HG03025 (cell line): ENCODE measurements at regions not wholly inside any gene's neighbourhood (a gene's known extent, or its start where the extent isn't known, plus 50 kb on each side); places are given as distances from the start of the nearest gene placed in this dataset.
"Not testable (repeated sequence)": the region's sequence is repeated elsewhere in the genome, so short reads cannot be mapped to it uniquely, and the experiment has no call there.

Source experiments
- ATAC-seq: cut with Tn5 transposase; IDR thresholded peaks from one replicate; pipeline ENCODE4 v1.9.1; 2021; ENCODE audit warnings: mild to moderate bottlenecking, moderate library complexity; ENCODE audit not compliant: unreplicated experiment, low FRiP score

DNA sequence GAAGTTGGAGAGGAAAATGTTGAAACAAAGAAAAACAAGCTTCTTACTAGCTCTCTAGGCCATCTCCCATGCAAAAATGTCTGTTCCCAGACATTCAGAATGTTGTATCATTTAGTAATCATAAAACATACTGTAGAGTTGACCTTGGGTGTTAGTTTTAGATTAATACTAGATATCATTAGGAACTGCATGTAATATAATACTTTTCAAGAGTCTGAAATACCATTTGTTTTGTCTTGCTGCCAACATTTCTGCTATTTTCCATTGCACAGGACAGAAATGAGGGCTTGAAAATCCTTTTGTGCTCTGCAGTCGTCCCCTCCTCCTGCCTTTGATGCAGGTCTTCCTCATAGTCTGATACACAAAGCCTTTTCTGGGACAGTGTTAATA is 89.5 kb upstream of the RBMS1 start:
- no peak for ATAC-seq

DNA sequence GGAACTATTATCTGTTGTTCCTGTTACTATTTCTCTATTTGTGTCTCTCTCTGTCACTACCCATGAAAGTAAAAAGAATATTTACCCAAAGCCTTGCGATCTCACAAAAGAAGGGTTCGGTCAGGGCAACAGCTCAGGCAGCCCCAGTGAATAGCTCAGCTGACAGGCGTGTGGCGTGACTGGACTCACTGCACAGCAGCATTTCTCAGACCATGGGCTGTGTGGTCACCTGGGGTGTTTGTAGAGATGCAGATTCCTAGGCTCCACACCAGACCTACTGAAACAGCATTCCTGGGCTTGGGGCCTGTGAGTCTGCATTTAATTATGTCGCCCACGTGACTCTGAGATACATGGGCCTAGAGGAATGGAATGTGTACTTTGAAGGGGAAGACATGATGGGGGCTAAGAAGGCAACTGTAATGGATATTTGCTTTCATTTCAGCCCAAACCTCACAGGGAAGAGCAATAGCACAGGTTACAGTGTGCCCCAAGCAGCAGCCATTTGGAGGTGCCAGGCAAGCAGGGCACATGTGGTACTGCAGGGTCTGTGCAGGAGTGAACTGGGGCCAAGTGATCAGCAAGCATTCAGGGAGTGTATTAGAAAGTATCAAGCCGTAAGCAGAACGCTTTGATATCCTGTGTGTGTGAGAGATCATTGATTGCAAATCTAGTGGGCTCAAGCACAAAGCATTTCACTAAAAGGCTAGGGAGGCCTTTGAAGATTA is 90.4 kb upstream of the RBMS1 start:
- no peak for ATAC-seq

DNA sequence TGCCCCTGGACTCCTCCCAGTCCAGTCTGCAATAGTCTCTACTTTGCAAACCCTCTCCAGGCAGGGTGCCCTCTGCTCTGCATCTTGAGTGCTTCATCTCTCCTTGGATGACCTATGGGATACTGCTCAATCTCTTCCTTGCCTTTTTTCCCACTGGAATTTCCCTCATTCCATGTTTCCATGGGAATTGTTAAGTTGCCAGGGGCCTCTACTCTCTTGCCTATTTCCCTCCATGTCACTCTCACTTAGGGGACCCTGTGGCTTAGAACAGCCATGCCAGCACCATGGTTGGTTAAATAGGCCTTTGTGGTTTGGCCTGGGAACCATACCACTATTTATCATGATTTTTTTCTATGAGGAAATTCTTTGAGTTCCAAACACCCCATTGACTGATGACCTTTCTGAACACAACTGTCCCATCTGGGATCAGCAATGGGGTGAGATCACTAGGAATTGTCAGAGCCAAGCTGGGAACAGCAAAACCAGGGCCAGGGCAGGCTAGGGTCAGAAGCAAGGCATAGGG is 91.4 kb upstream of the RBMS1 start:
- ATAC-seq = no peak

DNA sequence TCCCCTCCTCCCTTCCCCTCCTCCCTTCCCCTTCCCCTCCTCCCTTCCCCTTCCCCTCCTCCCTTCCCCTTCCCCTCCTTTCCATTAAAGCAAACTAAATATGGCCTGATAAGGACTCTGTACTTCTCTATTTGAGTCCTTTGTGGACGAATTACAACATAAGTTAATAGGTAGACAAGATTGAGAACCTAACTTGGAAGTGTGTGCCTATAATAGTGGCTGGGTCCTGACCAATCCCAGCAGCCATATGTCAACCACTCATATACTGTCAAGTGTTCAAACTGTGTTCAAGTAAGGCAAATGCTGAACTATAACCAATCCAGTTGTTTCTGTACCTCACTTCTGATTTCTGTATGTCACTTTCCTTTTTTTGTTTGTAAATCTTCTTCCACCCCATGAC is 97.1 kb upstream of the RBMS1 start:
- ATAC-seq = no peak

DNA sequence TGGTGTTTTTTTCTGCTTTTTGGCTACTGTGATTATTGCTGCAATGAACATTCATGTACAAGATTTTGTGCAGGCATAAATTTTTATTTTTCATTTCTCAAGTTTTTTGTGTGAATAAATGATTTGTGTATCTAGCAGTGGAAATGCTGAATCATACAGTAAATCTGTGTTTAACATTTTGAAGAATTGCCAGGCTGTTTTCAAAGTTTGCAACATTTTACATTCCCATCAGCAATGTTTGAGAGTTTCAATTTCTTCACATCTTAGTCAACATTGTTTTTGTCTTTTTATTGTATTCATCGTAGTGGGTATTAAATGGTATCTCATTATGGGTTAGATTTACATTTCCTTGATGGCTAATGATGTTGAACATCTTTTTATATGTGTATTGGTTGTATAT is 98.8 kb upstream of the RBMS1 start:
- no peak for ATAC-seq

DNA sequence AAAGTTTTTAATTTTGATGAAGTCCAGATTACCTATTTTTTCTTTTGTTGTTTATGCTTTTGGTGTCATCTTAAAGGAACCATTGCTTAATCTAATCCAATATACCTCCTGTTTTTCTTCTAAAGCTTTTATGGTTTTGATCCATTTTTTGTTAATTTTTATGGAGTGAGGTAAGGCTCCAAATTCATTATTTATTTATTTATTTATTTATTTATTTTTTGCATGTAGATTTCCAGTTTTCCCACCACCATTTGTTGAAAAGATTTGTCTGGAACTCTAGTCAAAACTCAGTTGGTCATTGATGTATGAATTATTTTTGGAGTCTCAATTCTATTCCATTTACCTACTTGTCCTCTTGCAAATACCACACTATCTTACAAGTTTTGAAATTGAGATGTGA is 99.4 kb upstream of the RBMS1 start:
- ATAC-seq = no peak

DNA sequence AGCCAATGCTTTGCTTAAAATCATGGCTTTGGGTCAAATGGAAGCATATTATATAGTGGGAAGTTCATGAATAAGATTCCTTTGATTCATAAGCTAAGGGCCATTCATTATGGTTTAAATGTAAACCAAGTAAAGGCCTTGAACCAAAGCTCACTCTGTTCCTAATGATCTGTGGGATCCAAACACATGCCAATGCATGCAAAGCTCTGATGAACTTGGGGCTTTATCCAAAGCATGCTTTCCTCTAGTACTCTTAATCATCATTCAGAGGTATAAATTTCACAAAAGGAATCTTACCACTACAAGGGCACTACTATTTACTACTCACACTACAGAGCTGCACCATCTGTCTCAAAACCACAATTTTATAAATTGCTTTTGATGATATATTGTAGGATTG is 102.8 kb upstream of the RBMS1 start:
- no peak for ATAC-seq

DNA sequence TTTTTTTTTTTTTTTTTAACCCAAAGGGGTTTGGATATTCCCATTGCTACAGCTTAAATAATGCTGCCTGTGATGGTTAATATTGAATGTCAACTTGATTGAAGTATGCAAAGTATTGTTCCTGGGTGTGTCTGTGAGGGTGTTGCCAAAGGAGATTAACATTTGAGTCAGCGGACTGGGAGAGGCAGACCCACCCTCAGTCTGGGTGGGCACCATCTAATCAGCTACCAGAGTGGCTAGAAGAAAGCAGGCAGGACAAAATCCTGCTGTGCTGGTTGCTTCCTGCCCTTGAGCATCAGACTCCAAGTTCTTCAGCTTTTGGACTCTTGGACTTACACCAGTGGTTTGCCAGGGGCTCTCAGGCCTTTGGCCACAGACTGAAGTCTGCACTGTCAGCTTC is 106.8 kb upstream of the RBMS1 start:
- ATAC-seq = not testable (repeated sequence)

DNA sequence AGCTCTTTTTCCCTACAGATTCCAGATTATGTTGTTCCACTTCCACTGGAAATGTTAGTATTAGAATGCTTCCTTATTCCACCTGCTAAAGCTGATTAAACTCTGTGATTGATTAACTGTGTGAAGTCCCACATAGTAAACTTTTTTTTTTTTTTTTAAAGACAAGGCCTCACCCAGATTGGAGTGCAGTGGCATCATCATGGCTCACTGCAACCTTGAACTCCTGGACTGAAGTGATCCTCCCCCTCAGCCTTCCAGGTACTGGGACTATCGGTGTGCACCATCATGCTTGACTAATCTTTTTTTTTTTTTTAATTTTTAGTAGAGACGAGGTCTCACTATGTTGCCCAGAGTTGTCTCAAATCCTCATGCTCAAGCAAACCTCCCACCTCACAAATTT is 108.5 kb upstream of the RBMS1 start:
- no peak for ATAC-seq

DNA sequence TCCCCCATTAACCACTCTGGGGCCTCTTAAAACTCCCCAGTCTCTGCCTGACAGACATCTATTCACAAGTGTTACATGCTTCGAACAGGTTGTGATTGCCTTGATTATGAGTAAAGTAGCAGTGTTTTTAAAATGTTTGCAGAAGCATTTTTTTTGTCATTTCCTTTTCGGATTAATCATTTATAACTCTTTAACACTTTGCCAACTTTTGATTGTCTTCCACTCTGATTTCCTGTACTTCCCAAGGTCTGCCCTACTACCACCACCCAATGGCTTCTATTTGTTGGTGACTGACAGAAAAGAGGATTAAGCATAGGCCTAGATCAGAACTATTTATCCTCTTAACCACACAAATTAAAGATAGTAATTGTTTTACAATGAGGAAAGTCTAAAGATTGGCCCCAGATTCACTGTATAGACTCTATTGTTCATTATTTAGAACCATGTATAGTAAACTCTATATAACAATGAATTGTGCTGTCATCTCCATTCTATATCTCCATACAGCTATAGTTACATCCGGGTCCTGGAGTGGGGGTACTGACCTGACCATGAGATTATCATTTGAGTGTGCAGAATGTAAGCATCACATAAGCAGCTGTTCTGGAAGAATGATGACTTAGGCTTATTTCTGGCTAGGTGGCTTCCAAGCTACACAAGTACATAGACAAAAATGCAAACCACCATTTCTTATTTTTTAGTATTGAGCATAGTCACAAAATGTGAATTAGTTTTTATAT is 110.3 kb upstream of the RBMS1 start:
- no peak for ATAC-seq

DNA sequence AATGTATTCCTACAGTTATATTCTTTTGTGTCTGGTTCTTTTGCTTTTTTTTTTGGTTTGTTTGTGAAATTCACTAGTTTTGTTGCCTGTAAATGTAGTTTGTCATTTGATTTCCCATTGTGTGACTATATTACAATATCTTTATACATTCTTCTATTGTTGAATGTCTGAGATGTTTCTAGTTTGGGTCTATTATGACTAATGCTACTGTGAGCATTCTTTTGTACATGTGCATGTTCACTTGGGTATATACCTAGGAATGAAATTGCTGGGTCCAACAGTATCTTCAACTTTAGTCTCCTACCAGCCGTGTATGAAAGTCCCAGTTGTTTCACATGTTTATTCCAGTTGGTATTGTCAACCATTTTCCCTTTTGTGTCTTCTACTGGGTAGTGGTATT is 112.7 kb upstream of the RBMS1 start:
- no peak for ATAC-seq

DNA sequence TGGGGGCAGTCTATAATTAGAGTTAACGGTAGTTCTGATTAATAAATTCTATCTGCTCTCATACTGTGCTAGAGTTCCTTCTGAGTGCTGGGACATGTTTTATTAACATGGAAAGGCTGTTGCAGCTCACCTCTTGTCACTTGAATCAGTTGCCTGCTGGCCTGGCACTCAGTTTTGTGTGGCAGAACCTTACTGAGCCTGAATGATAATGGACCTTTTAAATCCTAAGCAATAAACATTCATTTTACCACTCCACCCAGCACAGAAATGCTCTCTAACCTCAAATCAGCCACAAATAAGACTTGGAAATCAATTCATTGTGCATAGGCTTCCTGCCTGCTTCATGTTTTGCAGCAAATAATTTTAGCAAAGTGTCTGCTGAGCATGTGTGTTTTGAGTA is 115.0 kb upstream of the RBMS1 start:
- no peak for ATAC-seq

DNA sequence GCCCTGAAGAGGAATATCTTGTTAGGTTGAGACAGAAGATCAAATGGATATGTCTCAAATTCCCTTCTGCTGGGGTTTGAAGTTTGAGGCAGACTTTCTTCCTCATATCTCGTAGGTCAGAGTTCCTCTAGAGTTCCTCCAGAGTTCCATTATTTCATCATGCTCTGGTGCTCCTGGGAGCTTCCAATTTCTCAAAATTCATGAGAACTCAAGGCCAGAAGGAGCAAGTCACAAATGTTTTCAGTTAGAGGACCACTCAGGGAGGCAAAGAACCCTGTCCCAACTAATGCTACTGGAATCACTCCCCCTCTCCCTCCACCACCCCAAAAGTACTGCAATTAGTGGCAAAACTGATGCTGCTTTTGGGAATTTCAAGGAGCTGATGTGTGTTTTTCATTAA is 115.7 kb upstream of the RBMS1 start:
- ATAC-seq = no peak

DNA sequence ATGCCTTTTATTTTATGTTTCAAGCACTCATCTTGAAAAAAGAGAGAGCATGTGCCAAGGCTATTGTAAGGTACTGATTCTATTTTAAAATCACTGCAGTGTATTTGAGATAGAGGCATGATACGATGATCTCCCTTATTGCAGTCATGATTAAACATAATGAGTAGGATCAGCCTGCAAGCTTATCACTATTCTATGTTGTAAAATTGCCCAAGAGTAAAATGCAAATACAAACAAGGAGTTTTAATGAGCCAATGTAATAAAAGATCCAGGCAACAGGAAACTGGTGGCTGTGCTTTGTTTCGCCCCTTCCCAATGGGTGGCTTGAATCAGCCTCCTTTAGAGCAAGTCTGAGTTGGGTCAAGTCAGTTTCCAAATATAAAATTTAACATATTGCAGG is 116.4 kb upstream of the RBMS1 start:
- ATAC-seq = no peak

DNA sequence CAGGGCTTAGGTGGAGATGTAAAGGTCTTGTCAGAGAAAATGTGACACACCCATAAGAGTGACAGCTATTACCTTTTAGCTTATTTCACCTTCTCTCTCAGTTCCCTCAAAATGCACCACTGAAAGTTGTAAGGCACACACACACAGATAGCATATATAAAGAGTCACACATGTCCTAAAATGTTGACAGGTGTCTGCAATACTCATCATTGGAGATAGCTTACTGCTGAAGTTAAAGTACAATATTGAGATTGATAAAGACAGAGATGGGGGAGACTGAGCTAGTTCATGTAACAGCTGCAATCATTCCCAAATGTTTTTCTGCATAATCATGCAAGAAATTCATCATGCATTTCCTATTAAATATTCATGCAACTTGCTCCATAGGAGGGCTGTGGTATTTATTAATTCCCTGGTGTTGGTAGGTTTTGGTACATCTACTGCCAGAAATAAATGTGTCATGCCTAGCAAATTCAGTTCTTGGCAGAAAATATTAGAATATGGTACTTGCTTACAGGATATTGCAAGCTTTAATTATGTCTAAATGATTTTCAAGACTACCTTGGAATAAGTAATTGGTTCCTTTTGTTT is 118.8 kb upstream of the RBMS1 start:
- ATAC-seq = no peak

DNA sequence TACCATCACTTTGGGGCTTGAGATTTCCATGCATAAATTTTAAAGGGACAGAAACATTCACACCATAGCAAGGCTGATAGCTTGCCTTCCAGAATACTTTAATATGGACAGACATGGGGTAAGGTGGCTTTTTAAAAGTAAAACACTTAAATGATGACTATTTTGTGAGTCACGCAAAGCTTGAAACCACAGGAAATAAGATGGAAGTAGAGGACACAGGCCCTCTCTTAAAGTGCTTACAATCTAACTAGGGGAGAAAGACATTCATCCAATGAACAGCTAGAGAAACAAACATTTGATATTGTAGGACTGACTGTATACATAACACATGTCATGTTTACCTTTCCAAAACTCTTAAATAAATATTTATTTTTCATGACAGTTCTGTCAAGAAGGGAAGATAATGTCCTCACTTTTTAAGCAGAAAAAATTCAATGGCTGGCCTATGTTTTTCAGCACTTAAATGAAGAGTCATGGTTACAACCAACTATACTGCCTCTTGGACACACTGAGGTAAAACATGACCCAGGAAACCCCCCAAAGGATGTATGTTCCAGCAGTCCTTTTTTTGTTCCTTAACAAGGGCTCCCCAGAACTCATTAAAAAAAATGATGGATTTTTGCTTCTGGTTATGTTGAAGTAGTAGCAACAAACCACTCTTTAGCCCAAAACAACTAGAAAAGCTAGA is 120.0 kb upstream of the RBMS1 start:
- ATAC-seq = no peak

DNA sequence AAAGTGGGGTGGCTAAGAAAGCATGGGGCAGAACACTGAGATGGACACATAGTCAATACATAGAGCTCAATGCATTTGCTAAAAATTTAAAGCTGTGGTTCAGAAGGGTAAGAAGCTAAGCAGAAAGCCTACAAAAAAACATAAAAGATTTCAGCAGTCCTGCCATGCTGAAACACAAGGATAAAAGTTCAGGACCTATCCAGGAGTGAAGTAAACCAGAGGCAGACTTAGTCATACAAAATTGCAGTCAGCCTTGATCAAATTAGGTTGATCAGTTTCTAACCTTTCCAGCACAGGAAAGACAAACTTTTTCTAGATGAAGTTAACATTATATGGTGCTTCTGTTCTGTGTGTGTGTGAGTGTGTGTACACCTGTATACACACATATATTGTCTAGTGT is 120.8 kb upstream of the RBMS1 start:
- ATAC-seq = no peak

DNA sequence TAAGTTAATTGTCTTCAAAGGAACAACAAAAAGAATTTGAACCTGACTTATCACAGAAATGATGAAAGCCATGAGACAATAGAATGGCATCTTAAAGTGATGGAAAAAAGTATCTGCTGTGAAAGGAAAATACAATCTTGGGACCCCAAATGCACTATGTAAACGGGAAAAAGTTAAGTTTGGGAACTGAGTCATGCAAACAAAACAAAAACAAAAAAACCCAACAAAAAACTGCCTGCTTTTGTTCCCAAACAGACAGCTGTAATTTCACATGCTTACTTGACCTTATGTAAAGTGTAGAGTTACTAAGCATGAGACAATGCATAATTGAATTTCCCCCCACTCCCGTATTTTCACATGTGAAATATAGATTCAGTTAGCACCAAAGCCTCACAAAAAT is 122.1 kb upstream of the RBMS1 start:
- ATAC-seq = no peak

DNA sequence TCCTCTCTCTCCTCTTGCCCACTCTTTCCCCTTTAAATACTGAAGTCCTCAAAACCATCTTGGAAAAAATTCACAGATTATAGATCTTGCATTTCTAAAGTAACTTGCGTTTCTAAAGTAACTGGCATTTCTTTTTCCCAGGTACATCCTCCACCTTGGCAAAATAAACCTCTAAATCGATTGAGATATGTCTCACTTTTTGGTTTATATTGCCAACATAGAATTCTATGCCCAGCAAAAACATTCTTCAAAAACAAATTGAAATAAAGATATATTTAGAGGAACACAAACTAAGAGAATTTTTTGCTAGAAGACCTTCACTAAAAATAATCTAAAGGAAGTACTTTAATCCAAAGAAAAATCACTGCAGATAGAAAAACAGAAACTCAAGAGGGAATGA is 122.5 kb upstream of the RBMS1 start:
- ATAC-seq = no peak

DNA sequence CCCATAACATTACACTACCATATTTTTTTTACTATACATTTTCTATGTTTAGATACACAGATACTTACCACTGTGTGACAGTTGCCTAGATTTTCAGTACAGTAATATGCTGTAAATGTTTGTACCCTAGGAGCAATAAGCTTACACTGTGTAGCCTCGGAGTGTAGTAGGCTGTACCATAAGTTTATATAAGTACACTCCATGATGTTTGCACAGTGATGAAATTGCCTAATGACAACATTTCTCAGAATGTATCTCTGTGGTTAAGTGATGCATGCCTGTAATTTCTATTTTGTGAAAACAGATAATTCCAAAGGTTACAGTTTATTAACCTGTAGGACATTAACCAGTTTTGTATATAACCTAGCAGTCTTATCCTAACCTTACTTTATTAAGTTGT is 128.1 kb upstream of the RBMS1 start:
- no peak for ATAC-seq

DNA sequence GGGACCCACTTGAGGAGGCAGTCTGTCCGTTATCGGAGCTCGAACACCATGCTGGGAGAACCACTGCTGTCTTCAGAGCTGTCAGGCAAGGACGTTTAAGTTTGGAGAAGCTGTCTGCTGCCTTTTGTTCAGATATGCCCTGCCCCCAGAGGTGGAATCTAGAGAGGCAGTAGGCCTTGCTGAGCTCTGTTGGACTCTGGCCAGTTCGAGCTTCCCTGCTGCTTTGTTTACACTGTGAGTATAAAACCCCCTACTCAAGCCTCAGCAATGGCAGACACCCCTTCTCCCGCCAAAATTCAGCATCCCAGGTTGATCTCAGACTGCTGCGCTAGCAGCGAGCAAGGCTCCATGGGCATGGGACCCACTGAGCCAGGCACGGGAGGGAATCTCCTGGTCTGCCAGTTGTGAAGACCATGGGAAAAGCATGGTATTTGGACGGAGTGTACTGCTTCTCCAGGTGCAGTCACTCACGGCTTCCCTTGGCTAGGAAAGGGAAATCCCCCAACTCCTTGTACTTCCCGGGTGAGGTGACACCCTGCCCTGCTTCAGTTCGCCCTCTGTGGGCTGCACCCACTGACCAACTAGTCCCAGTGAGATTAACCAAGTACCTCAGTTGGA is 134.5 kb upstream of the RBMS1 start:
- not testable (repeated sequence) for ATAC-seq
